Ascending aorta (tissue), 2 donors: ENCODE measurements at regions not wholly inside any gene's neighbourhood (a gene's known extent, or its start where the extent isn't known, plus 50 kb on each side); places are given as distances from the start of the nearest gene placed in this dataset.

Experiments used
- DNase-seq, 2 donors: peaks; one replicate each; pipeline ENCODE4 v3.0.0-alpha.2; 2019; ENCODE audit warnings: low spot score in 2 of 2
- H3K27ac ChIP-seq, 2 donors: fragments of 200-600 bp; sonication (generic); one replicate each; pipeline ENCODE4 v1.5.1; 2016 to 2017; ENCODE audit warnings: mild to moderate bottlenecking in 1 of 2
- H3K27me3 ChIP-seq: fragments of 200-600 bp; sonication (generic); one replicate; pipeline ENCODE4 v1.5.1; 2017
- H3K36me3 ChIP-seq, 2 donors: fragments of 200-600 bp; sonication (generic); one replicate each; pipeline ENCODE4 v1.5.1; 2016
- H3K4me1 ChIP-seq, 2 donors: fragments of 200-600 bp; sonication (generic); one replicate each; pipeline ENCODE4 v1.5.1; 2016 to 2017; ENCODE audit warnings: mild to moderate bottlenecking in 1 of 2
- H3K4me3 ChIP-seq, 2 donors: fragments of 200-600 bp; sonication (generic); one replicate each; pipeline ENCODE4 v1.5.1; 2016 to 2017; ENCODE audit warnings: mild to moderate bottlenecking in 1 of 2
- H3K9me3 ChIP-seq, 2 donors: fragments of 200-600 bp; sonication (generic); one replicate each; pipeline ENCODE4 v1.5.1; 2016
- intact Hi-C: fragments of 100-400 bp; cut with DNase I; formaldehyde crosslinking; loops from one replicate; pipeline ENCODE4 v1.15.1; 2023
- TF ChIP-seq, protein P1 (sequence below), 3 experiments: fragments of 200-600 bp in 2 of 3; fragments of 450-650 bp in 1 of 3; sonication (generic) in 2 of 3; IDR thresholded peaks; one replicate each; pipeline ENCODE4 v1.5.1; 2016 to 2019; ENCODE audit warnings: antibody characterized with exemption in 3 of 3, mild to moderate bottlenecking in 1 of 3, moderate library complexity in 1 of 3

DNA sequence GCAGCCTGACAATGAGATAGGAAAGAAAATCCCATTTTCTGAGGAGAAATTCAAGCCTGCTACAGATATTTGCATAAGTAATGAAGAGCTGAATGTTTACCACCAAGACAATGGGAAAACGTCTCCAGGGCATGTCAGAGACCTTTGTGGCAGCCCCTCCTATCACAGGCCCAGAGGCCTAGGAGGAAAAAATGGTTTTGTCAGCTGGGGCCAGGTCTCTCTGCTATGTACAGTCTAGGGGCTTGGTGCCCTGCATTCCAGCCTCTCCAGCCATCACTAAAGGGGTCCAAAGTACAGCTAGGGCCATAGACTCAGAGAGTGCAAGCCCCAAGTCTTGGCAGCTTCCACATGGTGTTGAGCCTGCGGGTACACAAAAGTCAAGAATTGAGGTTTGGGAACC is 361.6 kb upstream of the ANXA10 start:
- TF ChIP-seq, protein P1, sequence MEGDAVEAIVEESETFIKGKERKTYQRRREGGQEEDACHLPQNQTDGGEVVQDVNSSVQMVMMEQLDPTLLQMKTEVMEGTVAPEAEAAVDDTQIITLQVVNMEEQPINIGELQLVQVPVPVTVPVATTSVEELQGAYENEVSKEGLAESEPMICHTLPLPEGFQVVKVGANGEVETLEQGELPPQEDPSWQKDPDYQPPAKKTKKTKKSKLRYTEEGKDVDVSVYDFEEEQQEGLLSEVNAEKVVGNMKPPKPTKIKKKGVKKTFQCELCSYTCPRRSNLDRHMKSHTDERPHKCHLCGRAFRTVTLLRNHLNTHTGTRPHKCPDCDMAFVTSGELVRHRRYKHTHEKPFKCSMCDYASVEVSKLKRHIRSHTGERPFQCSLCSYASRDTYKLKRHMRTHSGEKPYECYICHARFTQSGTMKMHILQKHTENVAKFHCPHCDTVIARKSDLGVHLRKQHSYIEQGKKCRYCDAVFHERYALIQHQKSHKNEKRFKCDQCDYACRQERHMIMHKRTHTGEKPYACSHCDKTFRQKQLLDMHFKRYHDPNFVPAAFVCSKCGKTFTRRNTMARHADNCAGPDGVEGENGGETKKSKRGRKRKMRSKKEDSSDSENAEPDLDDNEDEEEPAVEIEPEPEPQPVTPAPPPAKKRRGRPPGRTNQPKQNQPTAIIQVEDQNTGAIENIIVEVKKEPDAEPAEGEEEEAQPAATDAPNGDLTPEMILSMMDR (IDR thresholded peaks at IDR 0.05) = no peak
- Histone ChIP-seq H3K9me3 (no peaks in the 10 kb centered on the region), H3K36me3 (no peaks in the 10 kb centered on the region), H3K4me3 (no peak overlapping the region), H3K27me3 (no peaks in the 10 kb centered on the region), H3K4me1 (no peaks in the 10 kb centered on the region), H3K27ac (no peak overlapping the region)
- intact Hi-C loops = no loop called here
- DNase-seq = no peak

- Histone ChIP-seq H3K36me3 (no peaks in the 10 kb centered on the region), H3K9me3 (no peaks in the 10 kb centered on the region), H3K4me3 (no peak overlapping the region), H3K27me3 (no peaks in the 10 kb centered on the region), H3K4me1 (no peaks in the 10 kb centered on the region), H3K27ac (no peak overlapping the region)
- intact Hi-C loops = no loop called here
- TF ChIP-seq, protein P1 (IDR thresholded peaks at IDR 0.05) = no peak
- no peak for DNase-seq
Measured at GRCh38 chr4:167745024-167745687, 347.2 kb upstream of the ANXA10 start.

- intact Hi-C loops = no loop called here
Measured at GRCh38 chr4:167767281-167767680, 325.1 kb upstream of the ANXA10 start.

GRCh38 chr4:167774646-167775045 is 317.7 kb upstream of the ANXA10 start:
- H3K27me3 ChIP-seq = no peaks in the 10 kb centered on the region
- TF ChIP-seq, protein P1 (IDR thresholded peaks at IDR 0.05) = no peak
- no peak overlapping the region for H3K27ac ChIP-seq
- intact Hi-C loops = no loop called here
- no peaks in the 10 kb centered on the region for H3K36me3 ChIP-seq
- no peak for DNase-seq
- no peaks in the 10 kb centered on the region for H3K9me3 ChIP-seq
- no peak overlapping the region for H3K4me3 ChIP-seq
- no peaks in the 10 kb centered on the region for H3K4me1 ChIP-seq

More at GRCh38 chr4:167767281-167767680, 325.1 kb upstream of the ANXA10 start:
- Histone ChIP-seq H3K27ac (no peak overlapping the region), H3K27me3 (no peaks in the 10 kb centered on the region), H3K4me1 (no peaks in the 10 kb centered on the region), H3K9me3 (no peaks in the 10 kb centered on the region), H3K36me3 (no peaks in the 10 kb centered on the region), H3K4me3 (no peak overlapping the region)
- TF ChIP-seq, protein P1 (IDR thresholded peaks at IDR 0.05) = no peak
- no peak for DNase-seq

- H3K9me3 ChIP-seq = no peaks in the 10 kb centered on the region
- H3K4me3 ChIP-seq = no peak overlapping the region
- no peak overlapping the region for H3K27ac ChIP-seq
- no peaks in the 10 kb centered on the region for H3K4me1 ChIP-seq
- H3K36me3 ChIP-seq = no peaks in the 10 kb centered on the region
- intact Hi-C loops = no loop called here
- H3K27me3 ChIP-seq = no peaks in the 10 kb centered on the region
- no peak for DNase-seq
- TF ChIP-seq, protein P1 (IDR thresholded peaks at IDR 0.05) = no peak
Measured at GRCh38 chr4:167775375-167775774, 317.0 kb upstream of the ANXA10 start.

DNA sequence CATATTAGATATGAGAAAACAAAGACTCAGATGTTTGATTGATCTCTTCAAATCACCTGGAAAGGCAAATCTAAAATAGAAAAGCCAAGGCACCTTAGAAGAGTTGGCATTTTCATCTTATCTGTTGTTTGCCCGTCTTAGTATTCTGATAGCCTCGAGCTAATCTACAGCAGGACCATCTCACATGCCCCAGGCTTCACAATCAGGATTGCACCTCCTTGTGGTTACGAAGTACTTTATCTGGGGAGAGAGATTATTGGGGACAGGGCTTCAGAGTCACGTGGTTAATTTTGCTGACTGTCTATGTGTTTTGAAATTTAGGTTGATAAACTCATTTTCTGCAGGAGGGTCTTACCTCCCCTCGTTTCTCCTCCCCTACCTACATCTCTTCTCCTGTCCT is 313.1 kb upstream of the ANXA10 start:
- no peaks in the 10 kb centered on the region for H3K36me3 ChIP-seq
- H3K4me3 ChIP-seq = no peak overlapping the region
- no peak for DNase-seq
- no peaks in the 10 kb centered on the region for H3K4me1 ChIP-seq
- no peaks in the 10 kb centered on the region for H3K9me3 ChIP-seq
- TF ChIP-seq, protein P1 (IDR thresholded peaks at IDR 0.05) = no peak
- no peaks in the 10 kb centered on the region for H3K27me3 ChIP-seq
- intact Hi-C loops = no loop called here
- H3K27ac ChIP-seq = no peak overlapping the region
